OCI-LY7 (cell line): ENCODE measurements at regions not wholly inside any gene's neighbourhood (a gene's known extent, or its start where the extent isn't known, plus 50 kb on each side); places are given as distances from the start of the nearest gene placed in this dataset.

ENCODE experiments used
- BruUV-seq: library from RNA; stranded (reverse); fragments of 400-500 nt; replicated peaks from 2 replicates; lab custom pipeline; 2021; lab: Mats Ljungman, UMichigan
- CTCF ChIA-PET: fragments of 300-600 bp; sonication (Branson Sonifier 250); formaldehyde crosslinking; loops from one replicate; lab custom pipeline; 2022; ENCODE audit warnings: antibody characterized with exemption; ENCODE audit not compliant: unreplicated experiment; lab: Charles Lee
- POLR2A ChIA-PET: fragments of 300-600 bp; sonication (Branson Sonifier 250); formaldehyde crosslinking; loops from one replicate; lab custom pipeline; 2022; ENCODE audit warnings: antibody characterized with exemption; lab: Charles Lee
- DNase-seq: peaks from one replicate; pipeline ENCODE4 v3.0.0-alpha.2; 2015; ENCODE audit warnings: low spot score
- H2AFZ ChIP-seq: fragments of 200-600 bp; sonication (generic), shearing (Covaris generic); 2 replicates; pipeline ENCODE4 v1.6.1; 2014; ENCODE audit warnings: mild to moderate bottlenecking, antibody characterized with exemption, low read length, moderate library complexity
- H3K27ac ChIP-seq: fragments of 200-600 bp; sonication (generic); 2 replicates; pipeline ENCODE4 v1.5.1; 2014; ENCODE audit warnings: mixed run types, low read depth, mild to moderate bottlenecking, moderate library complexity, low read length, inconsistent platforms; ENCODE audit not compliant: poor library complexity, severe bottlenecking
- H3K36me3 ChIP-seq: fragments of 200-600 bp; sonication (generic); 2 replicates; pipeline ENCODE4 v1.6.1; 2014; ENCODE audit warnings: mild to moderate bottlenecking, antibody characterized with exemption, low read length, moderate library complexity, mixed read lengths; ENCODE audit not compliant: insufficient read depth
- H3K4me1 ChIP-seq: fragments of 200-600 bp; sonication (generic); 2 replicates; pipeline ENCODE4 v1.5.1; 2014; ENCODE audit warnings: mild to moderate bottlenecking, low read length; ENCODE audit not compliant: insufficient read depth, poor library complexity, severe bottlenecking
- H3K4me2 ChIP-seq: fragments of 200-600 bp; sonication (generic); 2 replicates; pipeline ENCODE4 v1.6.1; 2014; ENCODE audit warnings: mild to moderate bottlenecking, low read length
- H3K4me3 ChIP-seq: fragments of 200-600 bp; sonication (generic); 2 replicates; pipeline ENCODE4 v1.5.1; 2014; ENCODE audit warnings: mild to moderate bottlenecking, low read depth, low read length; ENCODE audit not compliant: poor library complexity, severe bottlenecking
- H3K79me2 ChIP-seq: fragments of 200-600 bp; sonication (generic); 2 replicates; pipeline ENCODE4 v1.6.1; 2016; ENCODE audit warnings: low read depth, mild to moderate bottlenecking, low read length, moderate library complexity, mixed read lengths; ENCODE audit not compliant: insufficient read depth
- H3K9me2 ChIP-seq: fragments of 200-600 bp; sonication (generic); 2 replicates; pipeline ENCODE4 v1.6.1; 2016; ENCODE audit warnings: mild to moderate bottlenecking, low read length, mixed read lengths; ENCODE audit not compliant: insufficient read depth
- H3K9me3 ChIP-seq: fragments of 200-600 bp; sonication (generic); 2 replicates; pipeline ENCODE4 v1.6.1; 2014; ENCODE audit warnings: mild to moderate bottlenecking, mixed run types, low read length, mixed read lengths
- H4K20me1 ChIP-seq: fragments of 200-600 bp; sonication (generic); 2 replicates; pipeline ENCODE4 v1.6.1; 2014; ENCODE audit warnings: mild to moderate bottlenecking, antibody characterized with exemption, low read length, moderate library complexity, mixed read lengths; ENCODE audit not compliant: insufficient read depth
- EZH2phosphoT487 ChIP-seq: fragments of 200-600 bp; sonication (generic); IDR thresholded peaks from 2 replicates; pipeline ENCODE4 v1.6.1; 2018; ENCODE audit warnings: low read depth, borderline replicate concordance, mild to moderate bottlenecking, mixed run types, antibody characterized with exemption, low read length, moderate library complexity, mixed read lengths
- intact Hi-C: fragments of 100-400 bp; cut with micrococcal nuclease; formaldehyde crosslinking; loops from one replicate; pipeline ENCODE4 v1.10.0; 2022; ENCODE audit not compliant: unreplicated experiment
- TF ChIP-seq, protein P1 (sequence below): fragments of 200-600 bp; sonication (generic); conservative IDR thresholded peaks from 2 replicates; pipeline ENCODE4 v1.5.1; 2014; ENCODE audit warnings: mild to moderate bottlenecking, antibody characterized with exemption, low read length, moderate library complexity, mixed read lengths

GRCh38 chr6:54758340-54758739 is 88.2 kb upstream of the FAM83B start:
- Histone ChIP-seq H3K4me3 (no peak overlapping the region), H3K4me2 (no peak overlapping the region), H3K9me3 (no peaks in the 10 kb centered on the region), H3K4me1 (no peaks in the 10 kb centered on the region), H3K79me2 (no peaks in the 10 kb centered on the region), H3K36me3 (no peaks in the 10 kb centered on the region), H2AFZ (no peak overlapping the region), H4K20me1 (no peaks in the 10 kb centered on the region), H3K27ac (no peak overlapping the region), H3K9me2 (no peaks in the 10 kb centered on the region)
- intact Hi-C loops = no loop called here
- DNase-seq = no peak
- TF ChIP-seq, protein P1, sequence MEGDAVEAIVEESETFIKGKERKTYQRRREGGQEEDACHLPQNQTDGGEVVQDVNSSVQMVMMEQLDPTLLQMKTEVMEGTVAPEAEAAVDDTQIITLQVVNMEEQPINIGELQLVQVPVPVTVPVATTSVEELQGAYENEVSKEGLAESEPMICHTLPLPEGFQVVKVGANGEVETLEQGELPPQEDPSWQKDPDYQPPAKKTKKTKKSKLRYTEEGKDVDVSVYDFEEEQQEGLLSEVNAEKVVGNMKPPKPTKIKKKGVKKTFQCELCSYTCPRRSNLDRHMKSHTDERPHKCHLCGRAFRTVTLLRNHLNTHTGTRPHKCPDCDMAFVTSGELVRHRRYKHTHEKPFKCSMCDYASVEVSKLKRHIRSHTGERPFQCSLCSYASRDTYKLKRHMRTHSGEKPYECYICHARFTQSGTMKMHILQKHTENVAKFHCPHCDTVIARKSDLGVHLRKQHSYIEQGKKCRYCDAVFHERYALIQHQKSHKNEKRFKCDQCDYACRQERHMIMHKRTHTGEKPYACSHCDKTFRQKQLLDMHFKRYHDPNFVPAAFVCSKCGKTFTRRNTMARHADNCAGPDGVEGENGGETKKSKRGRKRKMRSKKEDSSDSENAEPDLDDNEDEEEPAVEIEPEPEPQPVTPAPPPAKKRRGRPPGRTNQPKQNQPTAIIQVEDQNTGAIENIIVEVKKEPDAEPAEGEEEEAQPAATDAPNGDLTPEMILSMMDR = no peak
- no peak for TF ChIP-seq EZH2phosphoT487
- BruUV-seq = no TSS peak
- ChIA-PET CTCF (no interaction called here), POLR2A (no interaction called here)

GRCh38 chr6:54768494-54768893 is 78.1 kb upstream of the FAM83B start:
- intact Hi-C loops = no loop called here

GRCh38 chr6:54770328-54770727 is 76.2 kb upstream of the FAM83B start:
- POLR2A ChIA-PET = no interaction called here
- Histone ChIP-seq H3K27ac (no peak overlapping the region), H3K36me3 (no peaks in the 10 kb centered on the region), H3K79me2 (no peaks in the 10 kb centered on the region), H3K4me2 (no peak overlapping the region), H3K9me3 (no peaks in the 10 kb centered on the region), H3K4me1 (no peaks in the 10 kb centered on the region), H3K4me3 (no peak overlapping the region), H2AFZ (no peak overlapping the region), H4K20me1 (no peaks in the 10 kb centered on the region), H3K9me2 (no peaks in the 10 kb centered on the region)
- no TSS peak for BruUV-seq
- CTCF ChIA-PET = no interaction called here
- intact Hi-C loops = no loop called here
- DNase-seq = no peak
- TF ChIP-seq EZH2phosphoT487 = no peak
- TF ChIP-seq, protein P1 = no peak

More at GRCh38 chr6:54768494-54768893, 78.1 kb upstream of the FAM83B start:
- ChIA-PET POLR2A (no interaction called here), CTCF (no interaction called here)
- no peak overlapping the region for H3K4me2 ChIP-seq
- H3K4me1 ChIP-seq = no peaks in the 10 kb centered on the region
- TF ChIP-seq, protein P1 = no peak
- TF ChIP-seq EZH2phosphoT487 = no peak
- no TSS peak for BruUV-seq
- no peaks in the 10 kb centered on the region for H3K9me3 ChIP-seq
- H2AFZ ChIP-seq = no peak overlapping the region
- no peaks in the 10 kb centered on the region for H3K9me2 ChIP-seq
- no peaks in the 10 kb centered on the region for H3K79me2 ChIP-seq
- no peak for DNase-seq
- no peaks in the 10 kb centered on the region for H3K36me3 ChIP-seq
- no peak overlapping the region for H3K4me3 ChIP-seq
- no peaks in the 10 kb centered on the region for H4K20me1 ChIP-seq
- no peak overlapping the region for H3K27ac ChIP-seq
